HCT116 (cell line): ENCODE measurements at regions not wholly inside any gene's neighbourhood (a gene's known extent, or its start where the extent isn't known, plus 50 kb on each side); places are given as distances from the start of the nearest gene placed in this dataset.

Source experiments
- ATAC-seq: fragments of 200-7000 bp; cut with Tn5 transposase; 2 replicates; pipeline ENCODE4 v1.9.1; 2020; ENCODE audit warnings: mild to moderate bottlenecking, moderate library complexity
- BruUV-seq: library from RNA; stranded (reverse); fragments of 400-500 nt; replicated peaks from 2 replicates; lab custom pipeline; 2021; lab: Mats Ljungman, UMichigan
- CTCF ChIA-PET: fragments of 300-600 bp; sonication (Branson Sonifier 250); formaldehyde crosslinking; loops from one replicate; lab custom pipeline; 2021; ENCODE audit warnings: antibody characterized with exemption; lab: Charles Lee
- POLR2A ChIA-PET: fragments of 300-600, 350-600 bp; sonication (Branson Sonifier 250); formaldehyde crosslinking; loops from one replicate; lab custom pipeline; 2021; ENCODE audit warnings: antibody characterized with exemption; lab: Charles Lee
- RAD21 ChIA-PET, 2 experiments: fragments of 300-600 bp; sonication (Branson Sonifier 250); formaldehyde crosslinking; loops; one replicate each; lab custom pipeline; 2023; ENCODE audit warnings: low total read pairs in 2 of 2; ENCODE audit not compliant: uncharacterized antibody in 2 of 2, unreplicated experiment in 2 of 2, low non-redundant PET in 1 of 2; lab: Charles Lee
- DNase-seq: peaks from one replicate; pipeline ENCODE4 v3.0.0-alpha.2; 2010; ENCODE audit warnings: low read depth, low spot score
- H2AFZ ChIP-seq: fragments of 200-600 bp; shearing (Covaris generic), sonication (generic); 2 replicates; pipeline ENCODE4 v1.6.1; 2017; ENCODE audit warnings: low read depth, mixed run types, mixed read lengths, antibody characterized with exemption, low read length; ENCODE audit not compliant: poor library complexity, severe bottlenecking
- H3K27ac ChIP-seq: 2 replicates; pipeline ENCODE4 v1.5.1; 2012; ENCODE audit warnings: low read depth, low read length
- H3K27me3 ChIP-seq: fragments of 200-600 bp; sonication (generic); 2 replicates; pipeline ENCODE4 v1.6.1; 2016; ENCODE audit warnings: mixed run types, low read length, mixed read lengths; ENCODE audit not compliant: insufficient read depth
- H3K36me3 ChIP-seq, 2 experiments: fragments of 200-500 bp in 1 of 2; fragments of 200-600 bp in 1 of 2; sonication (Bioruptor generic) in 1 of 2; sonication (generic) in 1 of 2; 2 replicates each; pipeline versions ENCODE4 v1.5.1 to v1.6.1; 2014 to 2016; ENCODE audit warnings: low read length in 2 of 2, inconsistent platforms in 1 of 2, mixed read lengths in 1 of 2, mixed run types in 1 of 2; ENCODE audit not compliant: insufficient read depth in 2 of 2, control insufficient read depth in 1 of 2
- H3K4me1 ChIP-seq, 2 experiments: fragments of 200-600 bp in 1 of 2; sonication (generic) in 1 of 2; 2 replicates each; pipeline versions ENCODE4 v1.5.1 to v1.6.1; 2012 to 2017; ENCODE audit warnings: low read length in 2 of 2, inconsistent platforms in 1 of 2, mild to moderate bottlenecking in 1 of 2, mixed read lengths in 1 of 2, mixed run types in 1 of 2, moderate library complexity in 1 of 2; ENCODE audit not compliant: insufficient read depth in 2 of 2, control insufficient read depth in 1 of 2
- H3K4me2 ChIP-seq: fragments of 200-600 bp; sonication (generic); 2 replicates; pipeline ENCODE4 v1.6.1; 2017; ENCODE audit warnings: mixed run types, low read length, mixed read lengths
- H3K4me3 ChIP-seq, 2 experiments: fragments of 200-600 bp in 1 of 2; sonication (generic) in 1 of 2; replicated peaks in 1 of 2; 2 replicates each; pipeline ENCODE4 v1.5.1; 2011 to 2016; ENCODE audit warnings: low read length in 2 of 2, control low read depth in 1 of 2, low read depth in 1 of 2, mild to moderate bottlenecking in 1 of 2, mixed read lengths in 1 of 2, mixed run types in 1 of 2
- H3K79me2 ChIP-seq: fragments of 200-600 bp; sonication (generic); 2 replicates; pipeline ENCODE4 v1.6.1; 2017; ENCODE audit warnings: mild to moderate bottlenecking, mixed run types, low read length, moderate library complexity, mixed read lengths; ENCODE audit not compliant: insufficient read depth
- H3K9ac ChIP-seq: fragments of 200-600 bp; sonication (generic); 2 replicates; pipeline ENCODE4 v1.6.1; 2016; ENCODE audit warnings: low read length, mixed read lengths
- H3K9me2 ChIP-seq: fragments of 200-600 bp; sonication (generic), shearing (Covaris generic); 2 replicates; pipeline ENCODE4 v1.6.1; 2017; ENCODE audit warnings: mixed run types, mild to moderate bottlenecking, moderate library complexity; ENCODE audit not compliant: insufficient read depth
- H3K9me3 ChIP-seq, 2 experiments: fragments of 200-500 bp in 1 of 2; fragments of 200-600 bp in 1 of 2; sonication (Bioruptor generic) in 1 of 2; sonication (generic) in 1 of 2; 2 replicates each; pipeline ENCODE4 v1.6.1; 2014 to 2017; ENCODE audit warnings: low read length in 2 of 2, mixed read lengths in 2 of 2, inconsistent platforms in 1 of 2, low read depth in 1 of 2, mild to moderate bottlenecking in 1 of 2, mixed run types in 1 of 2, moderate library complexity in 1 of 2; ENCODE audit not compliant: control insufficient read depth in 1 of 2, insufficient read depth in 1 of 2
- H4K20me1 ChIP-seq: fragments of 200-600 bp; sonication (generic), shearing (Covaris generic); 2 replicates; pipeline ENCODE4 v1.6.1; 2017; ENCODE audit warnings: mixed run types, mild to moderate bottlenecking, moderate library complexity; ENCODE audit not compliant: insufficient read depth
- CEBPB ChIP-seq: IDR thresholded peaks from 2 replicates; pipeline ENCODE4 v1.6.1; 2012; ENCODE audit warnings: low read depth
- CTCF ChIP-seq, 3 experiments: fragments of 200-600 bp in 1 of 3; sonication (generic) in 1 of 3; IDR thresholded peaks in 2 of 3; conservative IDR thresholded peaks in 1 of 3; 2 replicates each; pipeline ENCODE4 v1.5.1; 2012 to 2017; ENCODE audit warnings: low read depth in 2 of 3, low read length in 2 of 3, antibody characterized with exemption in 1 of 3, borderline replicate concordance in 1 of 3, control low read depth in 1 of 3, mild to moderate bottlenecking in 1 of 3, mixed read lengths in 1 of 3, mixed run types in 1 of 3, moderate library complexity in 1 of 3; ENCODE audit not compliant: insufficient read depth in 1 of 3
- EGR1 ChIP-seq: IDR thresholded peaks from 2 replicates; pipeline ENCODE4 v1.6.1; 2012; ENCODE audit warnings: low read depth
- EZH2 ChIP-seq: fragments of 200-600 bp; sonication (generic); IDR thresholded peaks from 2 replicates; pipeline ENCODE4 v1.6.1; 2017; ENCODE audit warnings: antibody characterized with exemption, mixed run types
- FOSL1 ChIP-seq: IDR thresholded peaks from 2 replicates; pipeline ENCODE4 v1.6.1; 2012; ENCODE audit warnings: low read depth
- JUND ChIP-seq: IDR thresholded peaks from 2 replicates; pipeline ENCODE4 v1.6.1; 2012
- RAD21 ChIP-seq: IDR thresholded peaks from 2 replicates; pipeline ENCODE4 v1.6.1; 2012; ENCODE audit warnings: low read depth, mild to moderate bottlenecking
- REST ChIP-seq: IDR thresholded peaks from 2 replicates; pipeline ENCODE4 v1.6.1; 2012; ENCODE audit warnings: low read depth
- SIN3A ChIP-seq: IDR thresholded peaks from 2 replicates; pipeline ENCODE4 v1.6.1; 2012; ENCODE audit warnings: low read depth
- SP1 ChIP-seq: IDR thresholded peaks from 2 replicates; pipeline ENCODE4 v1.6.1; 2012; ENCODE audit warnings: low read depth
- YY1 ChIP-seq: IDR thresholded peaks from 2 replicates; pipeline ENCODE4 v1.6.1; 2011; ENCODE audit warnings: low read length, low read depth, moderate library complexity, mild to moderate bottlenecking; ENCODE audit not compliant: insufficient replicate concordance; ENCODE audit errors: extremely low read depth
- ZFX ChIP-seq: fragments of 450-650 bp; IDR thresholded peaks from 2 replicates; pipeline ENCODE4 v1.6.1; 2017
- intact Hi-C: fragments of 100-400 bp; cut with micrococcal nuclease; formaldehyde crosslinking; loops from 2 replicates; pipeline ENCODE4 v1.10.0; 2022

DNA sequence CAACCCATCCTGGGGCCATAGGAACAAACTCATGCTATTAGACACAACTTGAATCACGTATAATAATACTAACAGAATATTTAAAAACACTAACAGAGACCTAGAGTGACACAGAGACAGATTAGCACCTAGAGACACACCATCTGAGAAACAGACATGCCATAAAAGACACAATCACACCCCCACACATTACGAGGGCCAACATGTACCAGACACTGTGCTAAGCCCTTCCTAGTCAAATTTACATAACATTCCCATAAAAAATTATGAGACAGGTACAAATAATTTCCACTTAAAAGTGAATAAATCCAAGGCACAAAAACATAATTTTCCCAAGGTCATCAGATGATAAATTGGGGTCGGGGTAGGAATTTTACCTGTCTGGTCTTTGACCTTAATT, 141.1 kb upstream of the PRSS16 start:
- Histone ChIP-seq H2AFZ (no peak overlapping the region), H3K36me3 (no peaks in the 10 kb centered on the region), H3K79me2 (no peaks in the 10 kb centered on the region), H3K4me2 (no peak overlapping the region), H4K20me1 (no peaks in the 10 kb centered on the region), H3K27me3 (no peaks in the 10 kb centered on the region), H3K9me3 (no peaks in the 10 kb centered on the region), H3K4me3 (no peak overlapping the region), H3K27ac (no peak overlapping the region), H3K9me2 (no peaks in the 10 kb centered on the region), H3K4me1 (no peaks in the 10 kb centered on the region), H3K9ac (no peak overlapping the region)
- no peak for TF ChIP-seq REST
- no peak for TF ChIP-seq FOSL1
- no peak for TF ChIP-seq CEBPB
- no peak for TF ChIP-seq JUND
- TF ChIP-seq YY1, result no peak
- TF ChIP-seq EZH2, result no peak
- ChIA-PET RAD21 (no interaction called here), POLR2A (no interaction called here), CTCF (no interaction called here)
- intact Hi-C loops, result no loop called here
- no peak for ATAC-seq
- BruUV-seq, result no TSS peak
- no peak for DNase-seq

DNA sequence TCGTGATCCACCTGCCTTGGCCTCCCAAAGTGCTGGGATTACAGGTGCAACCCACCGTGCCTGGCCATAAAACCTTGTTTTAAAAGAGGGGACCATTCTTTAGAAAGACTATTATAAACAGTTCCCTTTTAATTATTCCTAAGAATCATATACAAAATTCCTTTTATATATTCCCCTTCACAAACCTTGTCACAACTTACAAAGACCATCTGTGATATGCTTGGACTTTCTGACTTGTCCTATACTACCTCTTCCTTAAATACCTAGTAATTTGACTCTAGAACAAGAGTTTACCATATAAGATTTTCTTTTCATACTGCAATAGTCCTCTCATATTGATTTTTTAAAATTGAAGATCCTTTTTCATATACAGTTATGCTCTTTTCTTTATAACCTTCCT, 135.8 kb upstream of the PRSS16 start:
- ATAC-seq (no peak), DNase-seq (no peak)
- no peak overlapping the region for H3K4me3 ChIP-seq
- no peaks in the 10 kb centered on the region for H3K79me2 ChIP-seq
- H3K9me3 ChIP-seq, result peaks cover 0 to 10% of the 10 kb centered on the region in 2 experiments; a peak in 1 of 4 replicates
- POLR2A ChIA-PET, result interaction anchor here (0.6 kb wide), 1 partner anchor 624 kb away, joined by 4 read pairs; no protein-coding TSS in a partner anchor
- RAD21 ChIA-PET, result no interaction called here
- no peak for TF ChIP-seq FOSL1
- TF ChIP-seq SP1, result no peak
- no peak for TF ChIP-seq SIN3A
- no peak for TF ChIP-seq RAD21
- TF ChIP-seq EGR1, result no peak
- no peak for TF ChIP-seq CTCF (IDR thresholded peaks at IDR 0.05 in 2 of 3, conservative IDR thresholded peaks at IDR 0.05 in 1 of 3; ENCODE audit: borderline replicate concordance in 1 of 3, insufficient read depth in 1 of 3, low read depth in 2 of 3, low read length in 2 of 3)
- no peak for TF ChIP-seq ZFX
- TF ChIP-seq EZH2, result no peak
- CTCF ChIA-PET, result no interaction called here
- H3K4me2 ChIP-seq, result no peak overlapping the region
- no peaks in the 10 kb centered on the region for H3K36me3 ChIP-seq
- no peaks in the 10 kb centered on the region for H3K27me3 ChIP-seq
- H2AFZ ChIP-seq, result no peak overlapping the region
- BruUV-seq, result no TSS peak
- peaks cover 0 to 9% of the 10 kb centered on the region in 2 experiments; a peak in 2 of 4 replicates for H3K4me1 ChIP-seq
- H3K27ac ChIP-seq, result no peak overlapping the region
- no peak overlapping the region for H3K9ac ChIP-seq
- H4K20me1 ChIP-seq, result no peaks in the 10 kb centered on the region
- H3K9me2 ChIP-seq, result no peaks in the 10 kb centered on the region
- intact Hi-C loops, result no loop called here
